H9 (cell line): ENCODE measurements at regions not wholly inside any gene's neighbourhood (a gene's known extent, or its start where the extent isn't known, plus 50 kb on each side); places are given as distances from the start of the nearest gene placed in this dataset.

ENCODE experiments used
- DNase-seq: peaks from one replicate; pipeline ENCODE4 v3.0.0-alpha.2; 2017
- H2AFZ ChIP-seq: one replicate; pipeline ENCODE4 v1.6.1; 2013; ENCODE audit warnings: mild to moderate bottlenecking, low read length, control low read depth, moderate library complexity
- H2AK5ac ChIP-seq: 2 replicates; pipeline ENCODE4 v1.6.1; 2013; ENCODE audit warnings: low read length, control low read depth, mixed read lengths; ENCODE audit not compliant: insufficient read length
- H2BK120ac ChIP-seq: one replicate; pipeline ENCODE4 v1.6.1; 2013; ENCODE audit warnings: low read depth, mild to moderate bottlenecking, low read length, control low read depth, inconsistent platforms; ENCODE audit not compliant: poor library complexity, severe bottlenecking
- H2BK12ac ChIP-seq: 2 replicates; pipeline ENCODE4 v1.6.1; 2013; ENCODE audit warnings: low read length, control low read depth, mixed read lengths, low read depth; ENCODE audit not compliant: insufficient read length
- H2BK15ac ChIP-seq: 2 replicates; pipeline ENCODE4 v1.6.1; 2013; ENCODE audit warnings: low read depth, low read length, control low read depth
- H2BK20ac ChIP-seq: one replicate; pipeline ENCODE4 v1.6.1; 2013; ENCODE audit warnings: low read depth, mild to moderate bottlenecking, low read length, control low read depth, inconsistent platforms; ENCODE audit not compliant: poor library complexity, severe bottlenecking
- H2BK5ac ChIP-seq: 2 replicates; pipeline ENCODE4 v1.6.1; 2013; ENCODE audit warnings: low read length, control low read depth, mixed read lengths; ENCODE audit not compliant: insufficient read length
- H3K14ac ChIP-seq: 2 replicates; pipeline ENCODE4 v1.6.1; 2013; ENCODE audit warnings: low read length, control low read depth; ENCODE audit not compliant: insufficient read depth
- H3K18ac ChIP-seq: 2 replicates; pipeline ENCODE4 v1.6.1; 2013; ENCODE audit warnings: low read depth, mild to moderate bottlenecking, mixed read lengths, low read length, control low read depth; ENCODE audit not compliant: insufficient read length
- H3K23ac ChIP-seq: 2 replicates; pipeline ENCODE4 v1.6.1; 2013; ENCODE audit warnings: low read length, control low read depth, mixed read lengths, low read depth; ENCODE audit not compliant: insufficient read length
- H3K23me2 ChIP-seq: 2 replicates; pipeline ENCODE4 v1.6.1; 2013; ENCODE audit warnings: low read depth, mild to moderate bottlenecking, mixed read lengths, low read length, control low read depth; ENCODE audit not compliant: insufficient read length, poor library complexity, severe bottlenecking
- H3K27ac ChIP-seq: 2 replicates; pipeline ENCODE4 v1.5.1; 2013; ENCODE audit warnings: low read length, control low read depth, mixed read lengths, low read depth; ENCODE audit not compliant: insufficient read length
- H3K27me3 ChIP-seq: 2 replicates; pipeline ENCODE4 v1.6.1; 2013; ENCODE audit warnings: low read length, control low read depth, inconsistent platforms; ENCODE audit not compliant: insufficient read depth
- H3K4ac ChIP-seq: 2 replicates; pipeline ENCODE4 v1.6.1; 2013; ENCODE audit warnings: low read depth, mild to moderate bottlenecking, control low read depth, inconsistent platforms, low read length, moderate library complexity
- H3K4me1 ChIP-seq: 2 replicates; pipeline ENCODE4 v1.6.1; 2013; ENCODE audit warnings: low read length, control low read depth, inconsistent platforms; ENCODE audit not compliant: insufficient read depth
- H3K4me2 ChIP-seq: 2 replicates; pipeline ENCODE4 v1.6.1; 2013; ENCODE audit warnings: low read length, control low read depth, mixed read lengths; ENCODE audit not compliant: insufficient read length, insufficient read depth
- H3K56ac ChIP-seq: 2 replicates; pipeline ENCODE4 v1.6.1; 2013; ENCODE audit warnings: low read depth, mild to moderate bottlenecking, mixed read lengths, low read length, control low read depth; ENCODE audit not compliant: insufficient read length
- H3K79me1 ChIP-seq: 2 replicates; pipeline ENCODE4 v1.6.1; 2013; ENCODE audit warnings: low read depth, mild to moderate bottlenecking, moderate library complexity, low read length, control low read depth, inconsistent platforms; ENCODE audit not compliant: insufficient read depth, poor library complexity, severe bottlenecking
- H3K79me2 ChIP-seq: 2 replicates; pipeline ENCODE4 v1.6.1; 2013; ENCODE audit warnings: low read length, control low read depth, inconsistent platforms; ENCODE audit not compliant: insufficient read depth
- H3K9ac ChIP-seq: 2 replicates; pipeline ENCODE4 v1.6.1; 2013; ENCODE audit warnings: low read length, control low read depth, mixed read lengths; ENCODE audit not compliant: insufficient read length; ENCODE audit errors: extremely low read depth
- H3K9me3 ChIP-seq: one replicate; pipeline ENCODE4 v1.6.1; 2013; ENCODE audit warnings: low read depth, low read length, inconsistent platforms; ENCODE audit not compliant: control insufficient read depth
- H3T11ph ChIP-seq: one replicate; pipeline ENCODE4 v1.6.1; 2013; ENCODE audit warnings: mild to moderate bottlenecking, low read length, control low read depth, inconsistent platforms
- H4K20me1 ChIP-seq: one replicate; pipeline ENCODE4 v1.6.1; 2013; ENCODE audit not compliant: control insufficient read depth, insufficient read length, insufficient read depth
- H4K5ac ChIP-seq: 2 replicates; pipeline ENCODE4 v1.6.1; 2013; ENCODE audit warnings: low read depth, mild to moderate bottlenecking, mixed read lengths, low read length, control low read depth; ENCODE audit not compliant: insufficient read length
- H4K8ac ChIP-seq: replicated peaks from 2 replicates; pipeline ENCODE4 v1.6.1; 2013; ENCODE audit warnings: low read length, control low read depth, mixed read lengths, low read depth; ENCODE audit not compliant: insufficient read length
- H4K91ac ChIP-seq: 2 replicates; pipeline ENCODE4 v1.6.1; 2013; ENCODE audit warnings: low read depth, mild to moderate bottlenecking, moderate library complexity, mixed read lengths, low read length, control low read depth; ENCODE audit not compliant: insufficient read length
- H3K27ac Mint-ChIP-seq, 3 experiments: 2 replicates in 2 of 3; 3 replicates in 1 of 3; pipeline ENCODE4 v1.8.0; 2020 to 2021; ENCODE audit warnings: mixed read lengths in 3 of 3, mild to moderate bottlenecking in 1 of 3, moderate library complexity in 1 of 3
- H3K27me3 Mint-ChIP-seq: 2 replicates; pipeline ENCODE4 v1.8.0; 2021; ENCODE audit warnings: low read depth, mild to moderate bottlenecking, moderate library complexity, mixed read lengths
- H3K36me3 Mint-ChIP-seq, 3 experiments: 2 replicates in 2 of 3; 3 replicates in 1 of 3; pipeline ENCODE4 v1.8.0; 2020 to 2021; ENCODE audit warnings: low read depth in 3 of 3, mixed read lengths in 3 of 3; ENCODE audit not compliant: insufficient read depth in 1 of 3
- H3K4me1 Mint-ChIP-seq, 2 experiments: 2 replicates each; pipeline ENCODE4 v1.8.0; 2020; ENCODE audit warnings: mixed read lengths in 2 of 2
- H3K4me3 Mint-ChIP-seq, 2 experiments: 2 replicates in 1 of 2; 3 replicates in 1 of 2; pipeline ENCODE4 v1.8.0; 2020 to 2021; ENCODE audit warnings: mild to moderate bottlenecking in 2 of 2, mixed read lengths in 2 of 2, moderate library complexity in 1 of 2
- H3K9me3 Mint-ChIP-seq, 2 experiments: 2 replicates in 1 of 2; 3 replicates in 1 of 2; pipeline ENCODE4 v1.8.0; 2020; ENCODE audit warnings: mild to moderate bottlenecking in 2 of 2, mixed read lengths in 2 of 2, moderate library complexity in 1 of 2
- CTCF ChIP-seq: fragments of 200-600 bp; sonication (generic); conservative IDR thresholded peaks from 3 replicates; pipeline ENCODE4 v1.8.0; 2021; ENCODE audit warnings: antibody characterized with exemption, mild to moderate bottlenecking
- WGBS: extraction: QIAGEN DNeasy Blood & Tissue Kit; methylation state at CpG from one replicate; pipeline ENCODE4 v1.1.7; 2013; ENCODE audit warnings: missing lambda C conversion rate, low lambda C conversion rate, mixed read lengths; ENCODE audit not compliant: insufficient read length; ENCODE audit errors: extremely low coverage; 5-methylcytosine and 5-hydroxymethylcytosine counted together

DNA sequence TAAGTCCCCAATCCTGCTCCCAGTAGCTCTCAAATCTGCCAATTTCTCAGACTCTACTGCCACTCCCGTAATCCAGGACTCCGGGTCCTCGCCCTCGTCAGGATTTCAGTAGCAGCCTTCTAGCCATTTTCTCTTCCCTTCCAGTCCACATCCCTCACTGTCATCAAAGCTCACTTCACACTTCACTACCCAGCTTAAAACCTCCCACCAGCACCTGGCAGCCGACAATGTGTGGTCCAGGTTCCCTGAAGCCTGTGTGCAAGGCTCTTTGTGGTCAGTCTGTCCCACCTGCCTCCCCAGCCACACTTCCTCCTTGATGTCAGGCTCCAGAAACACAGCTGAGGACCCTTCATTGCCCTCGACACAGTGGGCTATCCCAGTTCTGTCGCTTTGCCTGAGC is 304.5 kb upstream of the ROPN1 start:
- Histone ChIP-seq H3K9ac (no peak overlapping the region), H2BK120ac (no peak overlapping the region), H2BK5ac (no peak overlapping the region), H2BK12ac (no peak overlapping the region), H3K23me2 (no peaks in the 10 kb centered on the region), H3T11ph (no peak overlapping the region), H3K27me3 (no peaks in the 10 kb centered on the region), H3K27ac (no peak overlapping the region), H3K23ac (no peak overlapping the region), H3K79me1 (no peaks in the 10 kb centered on the region), H2AK5ac (no peak overlapping the region), H2BK15ac (no peak overlapping the region), H3K14ac (no peak overlapping the region), H3K9me3 (no peaks in the 10 kb centered on the region), H4K91ac (no peak overlapping the region), H3K4ac (no peak overlapping the region), H3K4me2 (no peak overlapping the region), H2AFZ (no peak overlapping the region), H2BK20ac (no peak overlapping the region), H4K5ac (no peak overlapping the region), H3K79me2 (no peaks in the 10 kb centered on the region), H3K18ac (no peak overlapping the region), H4K8ac (no peak overlapping the region), H3K56ac (no peak overlapping the region), H3K4me1 (no peaks in the 10 kb centered on the region), H4K20me1 (no peaks in the 10 kb centered on the region)
- Mint-ChIP-seq H3K4me1 (peaks cover 5 to 6% of the 10 kb centered on the region in 2 experiments; a peak in 3 of 4 replicates), H3K36me3 (no peaks in the 10 kb centered on the region), H3K27me3 (no peaks in the 10 kb centered on the region; the same call in none of the 2 replicates), H3K27ac (no peak overlapping the region; a peak in 1 of 7 replicates), H3K9me3 (no peaks in the 10 kb centered on the region), H3K4me3 (no peak overlapping the region)
- DNase-seq: no peak
- no peak for TF ChIP-seq CTCF
- WGBS: no CpG with 5 or more reads among the region's 7 CpGs
